ENCODE measurements at regions not wholly inside any gene's neighbourhood (a gene's known extent, or its start where the extent isn't known, plus 50 kb on each side); places are given as distances from the start of the nearest gene placed in this dataset.

GRCh38 chr20:12916699-12917098 lies 92.1 kb upstream of the SPTLC3 start:
- TF ChIP-seq CTCF (IDR thresholded peaks at IDR 0.05; ENCODE audit: insufficient read depth, low read depth, low read length) (no peak), EZH2 (IDR thresholded peaks at IDR 0.05; ENCODE audit: insufficient read depth, low read length) (no peak)
